ENCODE measurements at regions not wholly inside any gene's neighbourhood (a gene's known extent, or its start where the extent isn't known, plus 50 kb on each side); places are given as distances from the start of the nearest gene placed in this dataset.

GRCh38 chr5:56328753-56329560 lies 95.8 kb upstream of the ANKRD55 start:
- no peak overlapping the region for H3K4me2 ChIP-seq
- peak overlapping the region; percentile 78 for H3K27ac ChIP-seq
- H3K4me1 ChIP-seq (ENCODE audit: insufficient read depth), result peaks cover 31% of the 10 kb centered on the region

GRCh38 chr5:56327809-56328208 lies 94.7 kb upstream of the ANKRD55 start:
- peaks cover 31% of the 10 kb centered on the region for H3K4me1 ChIP-seq (ENCODE audit: insufficient read depth)
- H3K4me2 ChIP-seq, result no peak overlapping the region
- WGBS (ENCODE audit: low lambda C conversion rate, missing lambda C conversion rate), result 67% methylated on average over 6 of the region's 6 CpGs
- no peaks in the 10 kb centered on the region for H4K20me1 ChIP-seq (ENCODE audit: insufficient read depth, poor library complexity, severe bottlenecking)
- H3K9me3 ChIP-seq (ENCODE audit: low read depth), result no peaks in the 10 kb centered on the region
- DNase-seq (ENCODE audit: low spot score), result no peak
- H3K9me2 ChIP-seq (replicated peaks; ENCODE audit: insufficient read depth), result no peaks in the 10 kb centered on the region
- no peaks in the 10 kb centered on the region for H3K27me3 ChIP-seq
- H3K4me3 ChIP-seq, result no peak overlapping the region
- no peak overlapping the region for H2AFZ ChIP-seq
- TF ChIP-seq EZH2phosphoT487 (IDR thresholded peaks at IDR 0.05; ENCODE audit: low read depth, severe bottlenecking, unreplicated experiment), result no peak
- no peaks in the 10 kb centered on the region for H3K36me3 ChIP-seq (replicated peaks; ENCODE audit: insufficient read depth, low read depth)
- H3K27ac ChIP-seq, result peak overlapping the region; percentile 78
- no peaks in the 10 kb centered on the region for H3K79me2 ChIP-seq

More at GRCh38 chr5:56328753-56329560, 95.8 kb upstream of the ANKRD55 start:
- H3K9me2 ChIP-seq (replicated peaks; ENCODE audit: insufficient read depth), result no peaks in the 10 kb centered on the region
- DNase-seq (ENCODE audit: low spot score), result peak; percentile 48
- H3K36me3 ChIP-seq (replicated peaks; ENCODE audit: insufficient read depth, low read depth), result no peaks in the 10 kb centered on the region
- no peak overlapping the region for H2AFZ ChIP-seq
- no peaks in the 10 kb centered on the region for H3K27me3 ChIP-seq
- WGBS (ENCODE audit: low lambda C conversion rate, missing lambda C conversion rate), result 46% methylated on average over 3 of the region's 3 CpGs
- no peaks in the 10 kb centered on the region for H4K20me1 ChIP-seq (ENCODE audit: insufficient read depth, poor library complexity, severe bottlenecking)
- no peak overlapping the region for H3K4me3 ChIP-seq
- H3K79me2 ChIP-seq, result no peaks in the 10 kb centered on the region
- no peak for TF ChIP-seq CTCF (IDR thresholded peaks at IDR 0.05; ENCODE audit: poor library complexity)
- H3K9me3 ChIP-seq (ENCODE audit: low read depth), result no peaks in the 10 kb centered on the region

- no peaks in the 10 kb centered on the region for H3K27me3 ChIP-seq
- H3K4me2 ChIP-seq, result no peak overlapping the region
- 83% methylated on average over 3 of the region's 3 CpGs for WGBS (ENCODE audit: low lambda C conversion rate, missing lambda C conversion rate)
- H3K27ac ChIP-seq, result no peak overlapping the region
- no peak overlapping the region for H3K4me3 ChIP-seq
- no peaks in the 10 kb centered on the region for H3K79me2 ChIP-seq
- no peak for DNase-seq (ENCODE audit: low spot score)
- peaks cover 31% of the 10 kb centered on the region for H3K4me1 ChIP-seq (ENCODE audit: insufficient read depth)
- no peaks in the 10 kb centered on the region for H4K20me1 ChIP-seq (ENCODE audit: insufficient read depth, poor library complexity, severe bottlenecking)
- no peaks in the 10 kb centered on the region for H3K36me3 ChIP-seq (replicated peaks; ENCODE audit: insufficient read depth, low read depth)
- no peak overlapping the region for H2AFZ ChIP-seq
- H3K9me2 ChIP-seq (replicated peaks; ENCODE audit: insufficient read depth), result no peaks in the 10 kb centered on the region
- H3K9me3 ChIP-seq (ENCODE audit: low read depth), result no peaks in the 10 kb centered on the region
- TF ChIP-seq EZH2 (IDR thresholded peaks at IDR 0.05; ENCODE audit: borderline replicate concordance), result no peak
- TF ChIP-seq CTCF (IDR thresholded peaks at IDR 0.05; ENCODE audit: poor library complexity), result no peak
- TF ChIP-seq EZH2phosphoT487 (IDR thresholded peaks at IDR 0.05; ENCODE audit: low read depth, severe bottlenecking, unreplicated experiment), result no peak
Measured at GRCh38 chr5:56326770-56327169, 93.6 kb upstream of the ANKRD55 start.

GRCh38 chr5:56326116-56326515 lies 93.0 kb upstream of the ANKRD55 start:
- no peaks in the 10 kb centered on the region for H3K9me2 ChIP-seq (replicated peaks; ENCODE audit: insufficient read depth)
- no peak overlapping the region for H2AFZ ChIP-seq
- H3K36me3 ChIP-seq (replicated peaks; ENCODE audit: insufficient read depth, low read depth), result no peaks in the 10 kb centered on the region
- no peaks in the 10 kb centered on the region for H4K20me1 ChIP-seq (ENCODE audit: insufficient read depth, poor library complexity, severe bottlenecking)
- no peak overlapping the region for H3K4me3 ChIP-seq
- no peak for DNase-seq (ENCODE audit: low spot score)
- no peak overlapping the region for H3K27ac ChIP-seq
- H3K27me3 ChIP-seq, result no peaks in the 10 kb centered on the region
- H3K4me2 ChIP-seq, result no peak overlapping the region
- H3K79me2 ChIP-seq, result no peaks in the 10 kb centered on the region
- peaks cover 31% of the 10 kb centered on the region for H3K4me1 ChIP-seq (ENCODE audit: insufficient read depth)
- TF ChIP-seq CTCF (IDR thresholded peaks at IDR 0.05; ENCODE audit: poor library complexity) (no peak), EZH2 (IDR thresholded peaks at IDR 0.05; ENCODE audit: borderline replicate concordance) (no peak), EZH2phosphoT487 (IDR thresholded peaks at IDR 0.05; ENCODE audit: low read depth, severe bottlenecking, unreplicated experiment) (no peak)
- no peaks in the 10 kb centered on the region for H3K9me3 ChIP-seq (ENCODE audit: low read depth)
